Thyroid gland (tissue), 4 donors: ENCODE measurements at regions not wholly inside any gene's neighbourhood (a gene's known extent, or its start where the extent isn't known, plus 50 kb on each side); places are given as distances from the start of the nearest gene placed in this dataset.

ENCODE experiments used
- POLR2A ChIP-seq, 2 donors: fragments of 450-650 bp; IDR thresholded peaks; one replicate each; pipeline ENCODE4 v1.6.1; 2017; ENCODE audit warnings: antibody characterized with exemption in 2 of 2, mild to moderate bottlenecking in 2 of 2, moderate library complexity in 1 of 2
- TF ChIP-seq, protein P1 (sequence below), 6 experiments: fragments of 200-600 bp in 3 of 6; fragments of 450-650 bp in 3 of 6; sonication (generic) in 3 of 6; IDR thresholded peaks; one replicate each; pipeline ENCODE4 v1.5.1; 2016 to 2019; ENCODE audit warnings: antibody characterized with exemption in 6 of 6, mild to moderate bottlenecking in 2 of 6, inconsistent platforms in 1 of 6, moderate library complexity in 1 of 6

DNA sequence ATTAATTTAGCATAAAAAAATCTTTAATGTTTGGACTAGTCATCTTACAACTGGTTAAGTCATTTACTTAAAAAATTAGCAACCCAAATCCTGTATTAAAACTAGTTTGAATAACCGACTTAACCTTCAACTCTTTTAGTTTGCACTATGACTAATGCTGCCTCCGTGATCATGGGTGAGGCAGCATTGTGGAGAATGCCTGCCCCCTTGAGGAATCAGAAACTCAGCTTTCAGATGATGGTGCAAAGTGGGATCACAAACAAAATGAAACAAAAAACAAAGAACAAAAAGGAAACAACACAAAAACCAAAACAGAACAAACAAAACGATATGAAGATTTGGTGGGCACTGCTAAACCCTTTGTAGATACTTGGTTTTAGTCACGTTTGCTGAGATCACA, 127.0 kb upstream of the PALM2AKAP2 start:
- TF ChIP-seq, protein P1, sequence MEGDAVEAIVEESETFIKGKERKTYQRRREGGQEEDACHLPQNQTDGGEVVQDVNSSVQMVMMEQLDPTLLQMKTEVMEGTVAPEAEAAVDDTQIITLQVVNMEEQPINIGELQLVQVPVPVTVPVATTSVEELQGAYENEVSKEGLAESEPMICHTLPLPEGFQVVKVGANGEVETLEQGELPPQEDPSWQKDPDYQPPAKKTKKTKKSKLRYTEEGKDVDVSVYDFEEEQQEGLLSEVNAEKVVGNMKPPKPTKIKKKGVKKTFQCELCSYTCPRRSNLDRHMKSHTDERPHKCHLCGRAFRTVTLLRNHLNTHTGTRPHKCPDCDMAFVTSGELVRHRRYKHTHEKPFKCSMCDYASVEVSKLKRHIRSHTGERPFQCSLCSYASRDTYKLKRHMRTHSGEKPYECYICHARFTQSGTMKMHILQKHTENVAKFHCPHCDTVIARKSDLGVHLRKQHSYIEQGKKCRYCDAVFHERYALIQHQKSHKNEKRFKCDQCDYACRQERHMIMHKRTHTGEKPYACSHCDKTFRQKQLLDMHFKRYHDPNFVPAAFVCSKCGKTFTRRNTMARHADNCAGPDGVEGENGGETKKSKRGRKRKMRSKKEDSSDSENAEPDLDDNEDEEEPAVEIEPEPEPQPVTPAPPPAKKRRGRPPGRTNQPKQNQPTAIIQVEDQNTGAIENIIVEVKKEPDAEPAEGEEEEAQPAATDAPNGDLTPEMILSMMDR (IDR thresholded peaks at IDR 0.05), result peak in 1 of 6 experiments; percentile 9
- no peak for TF ChIP-seq POLR2A (IDR thresholded peaks at IDR 0.05)
